HEK293T (cell line): ENCODE measurements at regions not wholly inside any gene's neighbourhood (a gene's known extent, or its start where the extent isn't known, plus 50 kb on each side); places are given as distances from the start of the nearest gene placed in this dataset.

Experiments used
- ARNT ChIP-seq: fragments of 450-650 bp; IDR thresholded peaks from 2 replicates; pipeline ENCODE4 v1.6.1; 2017; ENCODE audit warnings: mild to moderate bottlenecking
- BHLHE40 ChIP-seq: fragments of 450-650 bp; IDR thresholded peaks from 2 replicates; pipeline ENCODE4 v1.6.1; 2016; ENCODE audit warnings: mild to moderate bottlenecking, moderate library complexity, borderline replicate concordance
- ELF4 ChIP-seq: fragments of 450-650 bp; IDR thresholded peaks from 2 replicates; pipeline ENCODE4 v1.6.1; 2017; ENCODE audit warnings: antibody characterized with exemption
- FOXA1 ChIP-seq: fragments of 450-650 bp; IDR thresholded peaks from 2 replicates; pipeline ENCODE4 v1.6.1; 2016; ENCODE audit warnings: mild to moderate bottlenecking
- FOXK2 ChIP-seq: fragments of 450-650 bp; IDR thresholded peaks from 2 replicates; pipeline ENCODE4 v1.6.1; 2016; ENCODE audit warnings: mild to moderate bottlenecking
- FOXM1 ChIP-seq: fragments of 450-650 bp; IDR thresholded peaks from 2 replicates; pipeline ENCODE4 v1.6.1; 2017; ENCODE audit warnings: mild to moderate bottlenecking, borderline replicate concordance
- HDGF ChIP-seq: fragments of 450-650 bp; IDR thresholded peaks from 2 replicates; pipeline ENCODE4 v1.6.1; 2017; ENCODE audit warnings: antibody characterized with exemption, borderline replicate concordance
- L3MBTL2 ChIP-seq: fragments of 450-650 bp; conservative IDR thresholded peaks from 2 replicates; pipeline ENCODE4 v1.6.1; 2016; ENCODE audit warnings: mild to moderate bottlenecking
- NFRKB ChIP-seq: fragments of 450-650 bp; IDR thresholded peaks from 2 replicates; pipeline ENCODE4 v1.6.1; 2016; ENCODE audit warnings: mild to moderate bottlenecking, moderate library complexity
- SP1 ChIP-seq: fragments of 450-650 bp; IDR thresholded peaks from 2 replicates; pipeline ENCODE4 v1.6.1; 2017
- SUZ12 ChIP-seq: fragments of 450-650 bp; IDR thresholded peaks from 2 replicates; pipeline ENCODE4 v1.6.1; 2016; ENCODE audit warnings: mild to moderate bottlenecking
- TARDBP ChIP-seq: fragments of 450-650 bp; IDR thresholded peaks from 2 replicates; pipeline ENCODE4 v1.6.1; 2016
- TF ChIP-seq, protein P1 (sequence below): fragments of 450-650 bp; IDR thresholded peaks from 2 replicates; pipeline ENCODE4 v1.6.1; 2016

DNA sequence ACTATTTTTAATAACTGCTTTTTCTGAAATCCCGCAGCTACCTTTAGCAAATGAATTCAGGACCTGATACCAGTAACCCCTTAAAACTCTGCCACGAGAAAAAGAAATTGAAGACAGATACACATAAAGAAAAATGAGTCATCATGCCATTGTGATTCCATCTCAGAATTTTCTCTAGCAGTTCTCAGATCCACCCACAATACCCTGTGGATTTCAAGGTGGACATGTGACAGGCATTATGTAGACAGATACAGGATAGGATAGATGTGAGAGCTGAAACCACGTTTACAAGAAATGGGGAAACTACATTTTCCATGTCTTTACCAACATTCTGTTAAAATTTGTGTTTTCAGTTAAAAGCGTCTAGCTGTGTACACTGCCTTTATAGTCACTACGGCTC is 291.9 kb upstream of the NR2F2 start:
- no peak for TF ChIP-seq NFRKB
- no peak for TF ChIP-seq BHLHE40
- no peak for TF ChIP-seq FOXM1
- TF ChIP-seq FOXK2, result no peak
- no peak for TF ChIP-seq FOXA1
- TF ChIP-seq SP1, result no peak
- TF ChIP-seq ELF4, result no peak
- TF ChIP-seq ARNT, result no peak
- TF ChIP-seq, protein P1, sequence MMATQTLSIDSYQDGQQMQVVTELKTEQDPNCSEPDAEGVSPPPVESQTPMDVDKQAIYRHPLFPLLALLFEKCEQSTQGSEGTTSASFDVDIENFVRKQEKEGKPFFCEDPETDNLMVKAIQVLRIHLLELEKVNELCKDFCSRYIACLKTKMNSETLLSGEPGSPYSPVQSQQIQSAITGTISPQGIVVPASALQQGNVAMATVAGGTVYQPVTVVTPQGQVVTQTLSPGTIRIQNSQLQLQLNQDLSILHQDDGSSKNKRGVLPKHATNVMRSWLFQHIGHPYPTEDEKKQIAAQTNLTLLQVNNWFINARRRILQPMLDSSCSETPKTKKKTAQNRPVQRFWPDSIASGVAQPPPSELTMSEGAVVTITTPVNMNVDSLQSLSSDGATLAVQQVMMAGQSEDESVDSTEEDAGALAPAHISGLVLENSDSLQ, result no peak
- TF ChIP-seq SUZ12, result no peak
- no peak for TF ChIP-seq L3MBTL2
- no peak for TF ChIP-seq HDGF
- no peak for TF ChIP-seq TARDBP
